ENCODE measurements at regions not wholly inside any gene's neighbourhood (a gene's known extent, or its start where the extent isn't known, plus 50 kb on each side); places are given as distances from the start of the nearest gene placed in this dataset.
"Not testable (repeated sequence)": the region's sequence is repeated elsewhere in the genome, so short reads cannot be mapped to it uniquely, and the experiment has no call there.

- DNase-seq (ENCODE audit: low spot score) = no peak
Measured at GRCh38 chr5:36526537-36526936, 79.9 kb upstream of the SLC1A3 start.

- no peak for DNase-seq (ENCODE audit: low spot score)
Measured at GRCh38 chr5:36528588-36528987, 77.8 kb upstream of the SLC1A3 start.

DNA sequence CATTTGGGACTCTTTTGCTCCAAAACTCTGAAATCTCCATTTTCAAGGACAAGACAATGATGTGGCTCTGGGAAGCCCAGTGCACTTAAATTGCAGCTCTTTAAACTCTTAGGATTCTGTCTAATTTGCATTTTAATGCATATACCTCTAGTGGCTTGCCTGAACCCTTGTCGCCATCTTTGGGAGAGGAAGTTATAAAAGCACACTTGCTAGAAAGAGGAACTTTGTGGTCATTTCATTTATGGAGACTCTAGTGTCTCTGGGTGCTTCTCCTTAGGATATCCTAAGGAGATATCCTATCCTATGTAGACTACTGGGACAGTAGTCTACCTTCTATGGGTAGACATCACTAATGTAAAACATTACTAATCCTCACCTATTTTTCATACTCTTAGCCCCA, 77.3 kb upstream of the SLC1A3 start:
- no peak for DNase-seq (ENCODE audit: low spot score)

DNA sequence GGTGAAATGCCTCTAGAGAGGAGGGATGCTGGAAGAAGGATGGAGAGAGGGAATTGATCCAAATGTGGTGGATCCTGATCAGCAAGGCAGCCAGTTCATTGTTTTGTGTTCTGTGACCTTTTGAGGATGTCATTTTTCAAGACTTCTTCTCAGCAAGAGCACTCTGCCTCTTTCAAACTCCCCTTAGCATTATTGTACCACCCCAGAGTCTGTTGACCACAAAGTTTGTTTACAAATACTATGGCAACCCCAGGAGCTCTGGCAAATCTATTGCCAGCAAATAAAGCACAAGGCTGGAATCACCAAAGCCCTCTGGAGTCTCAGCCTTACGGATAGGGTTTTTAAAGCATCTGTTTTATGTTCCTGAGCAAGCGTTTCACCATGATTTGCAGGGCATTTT, 76.2 kb upstream of the SLC1A3 start:
- DNase-seq (ENCODE audit: low spot score) = no peak

DNA sequence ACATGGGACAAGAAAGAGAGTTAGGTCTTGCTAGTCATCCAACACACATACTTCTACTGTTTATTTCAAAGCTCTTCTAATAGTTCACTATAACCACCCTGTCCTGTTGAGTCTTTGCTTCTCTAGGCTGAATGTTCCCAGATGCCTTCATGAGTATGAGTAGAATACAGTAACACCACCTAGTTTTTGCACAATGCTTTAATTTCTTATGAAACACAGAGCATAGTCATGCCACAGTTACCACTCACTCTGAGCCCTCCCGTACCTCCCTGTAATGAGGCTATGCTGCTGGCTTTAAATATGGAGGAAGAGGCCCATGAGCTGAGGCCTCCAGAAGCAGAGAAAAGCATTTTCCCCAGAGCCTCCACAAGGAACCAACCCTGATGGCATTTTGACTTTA, 75.0 kb upstream of the SLC1A3 start:
- DNase-seq (ENCODE audit: low spot score) = no peak

GRCh38 chr5:36535378-36535777, 71.0 kb upstream of the SLC1A3 start:
- DNase-seq (ENCODE audit: low spot score) = no peak

DNA sequence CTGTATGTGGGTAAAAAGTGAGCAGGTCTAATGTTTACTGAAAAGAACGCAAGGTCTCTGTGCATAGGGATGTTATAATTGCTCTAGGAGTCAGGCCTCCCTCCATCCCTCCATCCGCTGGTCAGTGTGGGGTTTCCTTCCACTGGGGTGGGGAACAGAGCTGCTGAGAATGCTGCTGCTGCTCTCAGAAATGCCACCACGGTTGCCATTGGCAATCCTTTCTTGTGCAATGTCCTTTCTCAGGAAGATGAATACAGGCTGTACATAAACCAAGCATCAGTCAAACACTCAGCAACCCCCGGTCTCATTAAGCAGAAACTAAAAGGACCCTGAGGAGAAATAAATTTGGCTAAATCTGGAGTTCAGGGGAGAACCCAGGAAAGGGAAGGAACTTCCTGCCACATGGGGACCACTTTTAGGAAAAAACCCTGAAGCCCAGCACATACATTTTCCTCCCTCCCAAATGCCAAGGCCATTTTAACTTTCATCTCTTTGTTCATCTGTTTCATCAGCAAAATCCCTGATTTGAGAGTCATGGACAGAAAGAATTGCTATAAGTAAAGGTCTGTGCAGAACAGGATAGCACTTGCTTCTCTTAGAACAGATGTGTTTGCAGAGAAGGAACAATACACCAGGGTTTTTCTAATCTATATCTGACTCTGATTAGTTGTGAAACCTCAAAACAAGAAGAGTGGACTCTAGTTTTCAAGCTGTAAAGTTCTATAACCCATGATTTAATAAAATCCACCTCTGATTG, 70.4 kb upstream of the SLC1A3 start:
- no peak for DNase-seq (ENCODE audit: low spot score)

GRCh38 chr5:36536616-36537005, 69.8 kb upstream of the SLC1A3 start:
- DNase-seq (ENCODE audit: low spot score) = no peak

DNA sequence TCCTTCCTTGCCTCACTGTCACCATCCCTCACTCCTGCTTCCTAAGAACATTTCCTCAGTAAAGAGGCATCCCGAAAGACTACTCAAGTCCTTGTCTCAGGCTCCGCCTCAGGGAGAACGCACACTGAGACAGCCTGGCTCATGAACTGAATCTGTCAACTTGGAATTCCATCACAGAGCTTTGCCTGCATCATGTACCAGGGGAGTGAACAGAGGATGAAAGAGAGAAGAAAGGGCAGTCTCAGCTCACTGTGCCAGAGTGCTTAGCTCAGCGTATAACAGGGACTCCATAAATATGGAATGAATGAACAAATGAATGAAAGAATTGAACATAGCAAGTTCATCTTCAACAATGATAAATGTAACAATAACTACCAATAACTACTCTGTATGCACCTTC, 68.7 kb upstream of the SLC1A3 start:
- DNase-seq (ENCODE audit: low spot score) = no peak

- no peak for DNase-seq (ENCODE audit: low spot score)
Measured at GRCh38 chr5:36552651-36553393, 53.6 kb upstream of the SLC1A3 start.

GRCh38 chr5:36555035-36555434, 51.4 kb upstream of the SLC1A3 start:
- not testable (repeated sequence) for DNase-seq (ENCODE audit: low spot score)

All from hematopoietic multipotent progenitor cell treated with erythropoietin and hydrocortisone succinate and interleukin-3 and kit ligand, for 17 days (in vitro differentiated cells).